Tibial nerve (tissue), 4 donors: ENCODE measurements at regions not wholly inside any gene's neighbourhood (a gene's known extent, or its start where the extent isn't known, plus 50 kb on each side); places are given as distances from the start of the nearest gene placed in this dataset.

Source experiments
- DNase-seq, 2 donors: peaks; one replicate each; pipeline ENCODE4 v3.0.0-alpha.2; 2019; ENCODE audit warnings: low spot score in 2 of 2
- H3K27ac ChIP-seq, 4 donors: fragments of 200-600 bp; sonication (generic) in 3 of 4; one replicate each; pipeline ENCODE4 v1.5.1; 2017 to 2019; ENCODE audit warnings: mild to moderate bottlenecking in 1 of 4
- H3K27me3 ChIP-seq, 2 donors: fragments of 200-600 bp; sonication (generic) in 1 of 2; one replicate each; pipeline versions ENCODE4 v1.5.1 to v1.6.0; 2017 to 2019
- H3K36me3 ChIP-seq, 3 donors: fragments of 200-600 bp; sonication (generic); one replicate each; pipeline ENCODE4 v1.5.1; 2018 to 2019
- H3K4me1 ChIP-seq, 4 donors: fragments of 200-600 bp; sonication (generic) in 3 of 4; one replicate each; pipeline ENCODE4 v1.5.1; 2017 to 2019
- H3K4me3 ChIP-seq, 4 donors: fragments of 200-600 bp; sonication (generic) in 3 of 4; one replicate each; pipeline ENCODE4 v1.5.1; 2017 to 2019; ENCODE audit warnings: mild to moderate bottlenecking in 1 of 4, moderate library complexity in 1 of 4
- H3K9me3 ChIP-seq, 4 donors: fragments of 200-600 bp; sonication (generic) in 3 of 4; one replicate each; pipeline ENCODE4 v1.5.1; 2017 to 2019
- CTCF ChIP-seq, 5 experiments: fragments of 200-600 bp in 3 of 5; fragments of 450-650 bp in 2 of 5; sonication (generic) in 3 of 5; IDR thresholded peaks; one replicate each; pipeline ENCODE4 v1.5.1; 2016 to 2019; ENCODE audit warnings: antibody characterized with exemption in 5 of 5, mild to moderate bottlenecking in 3 of 5, moderate library complexity in 2 of 5
- EP300 ChIP-seq, 2 donors: sonication (generic); formaldehyde crosslinking; IDR thresholded peaks; one replicate each; pipeline ENCODE4 v1.6.1; 2017; ENCODE audit warnings: antibody characterized with exemption in 2 of 2, mild to moderate bottlenecking in 1 of 2
- POLR2A ChIP-seq, 2 donors: fragments of 450-650 bp; IDR thresholded peaks; one replicate each; pipeline ENCODE4 v1.6.1; 2017; ENCODE audit warnings: antibody characterized with exemption in 2 of 2, mild to moderate bottlenecking in 2 of 2, moderate library complexity in 2 of 2
- WGBS, 2 donors: methylation state at CpG; one replicate each; pipeline ENCODE4 v1.1.5; 2018; 5-methylcytosine and 5-hydroxymethylcytosine counted together

- H3K4me3 ChIP-seq = no peak overlapping the region
- WGBS, 2 donors = 56 to 82% methylated on average over 3 of the region's 3 CpGs
- H3K4me1 ChIP-seq = no peaks in the 10 kb centered on the region
- H3K27me3 ChIP-seq = no peaks in the 10 kb centered on the region
- no peak overlapping the region for H3K27ac ChIP-seq
- no peak for DNase-seq
- no peaks in the 10 kb centered on the region for H3K36me3 ChIP-seq
- H3K9me3 ChIP-seq = peaks cover 0 to 5% (median 0%) of the 10 kb centered on the region in 4 donors
- no peak for TF ChIP-seq CTCF (IDR thresholded peaks at IDR 0.05)
- no peak for TF ChIP-seq POLR2A (IDR thresholded peaks at IDR 0.05)
- TF ChIP-seq EP300 (IDR thresholded peaks at IDR 0.05) = no peak
Observed at GRCh38 chr7:125358551-125359167, 429.0 kb upstream of the POT1 start.

DNA sequence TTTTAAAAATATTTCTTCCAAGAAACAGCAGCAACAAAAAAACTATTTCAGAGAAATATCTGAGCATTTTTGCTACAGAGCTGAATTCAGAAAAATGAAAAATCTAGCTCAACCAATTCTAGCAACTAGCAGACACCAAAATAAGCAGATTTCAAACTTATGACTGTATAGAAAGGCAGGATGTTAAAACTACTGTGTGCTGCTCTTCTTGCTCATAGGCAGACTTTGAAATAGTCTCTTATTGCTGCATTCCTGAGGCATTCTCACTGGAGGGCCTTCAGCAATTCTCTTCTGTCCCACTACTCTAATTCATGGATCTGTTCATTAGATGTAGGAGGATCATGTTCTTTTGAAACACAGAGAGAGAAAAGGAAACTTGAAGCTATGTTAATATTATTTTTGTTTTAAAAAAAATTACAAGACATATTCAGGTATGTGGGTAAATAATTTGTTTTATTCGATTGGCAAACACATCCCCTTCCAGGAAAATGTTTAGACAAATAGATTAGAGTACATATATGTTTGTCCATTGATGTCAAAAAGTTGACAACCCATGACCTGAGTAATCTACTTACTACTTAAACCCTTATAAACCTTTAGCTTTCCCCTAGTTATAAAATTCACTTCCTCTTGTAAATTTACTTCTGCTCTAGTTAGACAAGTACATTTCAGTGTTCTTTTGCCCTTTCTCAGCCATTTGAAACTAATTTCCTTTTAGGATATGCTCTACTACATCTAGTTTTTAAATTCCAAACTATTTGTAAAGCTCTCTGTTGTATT, 428.2 kb upstream of the POT1 start:
- Histone ChIP-seq H3K4me1 (no peaks in the 10 kb centered on the region), H3K27ac (no peak overlapping the region), H3K36me3 (no peaks in the 10 kb centered on the region), H3K9me3 (peaks cover 0 to 5% (median 0%) of the 10 kb centered on the region in 4 donors), H3K27me3 (no peaks in the 10 kb centered on the region), H3K4me3 (no peak overlapping the region)
- no peak for DNase-seq
- 74 to 91% methylated on average over 1 of the region's 1 CpG for WGBS, 2 donors
- TF ChIP-seq EP300 (IDR thresholded peaks at IDR 0.05) = no peak
- TF ChIP-seq POLR2A (IDR thresholded peaks at IDR 0.05) = no peak
- TF ChIP-seq CTCF (IDR thresholded peaks at IDR 0.05) = no peak

DNA sequence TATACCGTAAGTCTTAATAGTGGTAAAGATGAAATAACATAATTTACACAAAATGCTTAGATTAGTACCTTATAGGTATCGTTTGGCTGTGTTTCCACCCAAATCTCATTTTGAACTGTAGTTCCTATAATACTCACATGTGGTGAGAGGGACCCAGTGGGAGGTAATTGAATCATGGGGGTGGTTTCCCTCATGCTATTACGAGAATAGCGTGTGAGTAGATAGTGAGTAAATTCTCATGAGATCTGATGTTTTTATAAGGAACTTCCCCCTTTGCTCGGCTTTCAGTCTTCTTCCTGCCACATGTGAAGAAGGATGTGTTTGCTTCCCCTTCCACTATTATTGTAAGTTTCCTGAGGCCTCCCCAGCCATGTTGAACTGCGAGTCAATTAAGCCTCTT, 426.3 kb upstream of the POT1 start:
- WGBS, 2 donors = 38 to 45% methylated on average over 6 of the region's 6 CpGs
- no peaks in the 10 kb centered on the region for H3K36me3 ChIP-seq
- no peak for TF ChIP-seq POLR2A (IDR thresholded peaks at IDR 0.05)
- TF ChIP-seq CTCF (IDR thresholded peaks at IDR 0.05) = no peak
- TF ChIP-seq EP300 (IDR thresholded peaks at IDR 0.05) = no peak
- H3K27ac ChIP-seq = no peak overlapping the region
- peaks cover 0 to 5% (median 0%) of the 10 kb centered on the region in 4 donors for H3K9me3 ChIP-seq
- DNase-seq = no peak
- no peak overlapping the region for H3K4me3 ChIP-seq
- no peaks in the 10 kb centered on the region for H3K27me3 ChIP-seq
- H3K4me1 ChIP-seq = no peaks in the 10 kb centered on the region

GRCh38 chr7:125347269-125347668, 417.6 kb upstream of the POT1 start:
- Histone ChIP-seq H3K27ac (no peak overlapping the region), H3K4me1 (no peaks in the 10 kb centered on the region), H3K27me3 (no peaks in the 10 kb centered on the region), H3K36me3 (no peaks in the 10 kb centered on the region), H3K4me3 (no peak overlapping the region), H3K9me3 (no peaks in the 10 kb centered on the region)
- no peak for DNase-seq
- TF ChIP-seq EP300 (IDR thresholded peaks at IDR 0.05) (no peak), CTCF (IDR thresholded peaks at IDR 0.05) (no peak), POLR2A (IDR thresholded peaks at IDR 0.05) (no peak)
- 53 to 64% methylated on average over 6 of the region's 6 CpGs for WGBS, 2 donors

- H3K27me3 ChIP-seq = no peaks in the 10 kb centered on the region
- DNase-seq = no peak
- WGBS, 2 donors = 88 to 92% methylated on average over 4 of the region's 4 CpGs
- no peaks in the 10 kb centered on the region for H3K36me3 ChIP-seq
- no peak overlapping the region for H3K4me3 ChIP-seq
- H3K4me1 ChIP-seq = no peaks in the 10 kb centered on the region
- TF ChIP-seq POLR2A (IDR thresholded peaks at IDR 0.05) (no peak), EP300 (IDR thresholded peaks at IDR 0.05) (no peak), CTCF (IDR thresholded peaks at IDR 0.05) (no peak)
- no peaks in the 10 kb centered on the region for H3K9me3 ChIP-seq
- no peak overlapping the region for H3K27ac ChIP-seq
Observed at GRCh38 chr7:125338110-125338509, 408.5 kb upstream of the POT1 start.
